ENCODE measurements at regions not wholly inside any gene's neighbourhood (a gene's known extent, or its start where the extent isn't known, plus 50 kb on each side); places are given as distances from the start of the nearest gene placed in this dataset.

DNA sequence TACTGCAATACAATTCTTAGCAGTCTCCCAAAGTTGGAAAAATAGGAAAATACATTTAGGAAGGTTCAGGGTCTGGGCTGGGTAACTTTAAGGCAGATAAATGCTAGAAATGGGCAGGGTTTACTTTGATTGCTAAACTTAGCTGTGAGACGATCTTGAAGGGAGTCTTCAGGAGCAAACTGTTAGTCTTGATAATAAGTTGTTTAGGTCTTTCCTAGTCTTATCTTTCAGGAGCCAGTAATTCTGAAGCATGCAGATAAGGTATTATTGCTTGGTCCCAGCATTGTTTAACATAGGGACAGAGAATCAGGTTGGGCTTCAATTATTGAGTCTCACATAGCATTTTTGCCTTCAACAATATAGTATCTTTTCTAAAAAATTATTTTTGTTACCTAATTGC, 262.4 kb upstream of the MIR17HG start:
- no peaks in the 10 kb centered on the region for H3K27me3 ChIP-seq
- no peak for ATAC-seq
- no peak for TF ChIP-seq POLR2A (IDR thresholded peaks at IDR 0.05)
- TF ChIP-seq, protein P1, sequence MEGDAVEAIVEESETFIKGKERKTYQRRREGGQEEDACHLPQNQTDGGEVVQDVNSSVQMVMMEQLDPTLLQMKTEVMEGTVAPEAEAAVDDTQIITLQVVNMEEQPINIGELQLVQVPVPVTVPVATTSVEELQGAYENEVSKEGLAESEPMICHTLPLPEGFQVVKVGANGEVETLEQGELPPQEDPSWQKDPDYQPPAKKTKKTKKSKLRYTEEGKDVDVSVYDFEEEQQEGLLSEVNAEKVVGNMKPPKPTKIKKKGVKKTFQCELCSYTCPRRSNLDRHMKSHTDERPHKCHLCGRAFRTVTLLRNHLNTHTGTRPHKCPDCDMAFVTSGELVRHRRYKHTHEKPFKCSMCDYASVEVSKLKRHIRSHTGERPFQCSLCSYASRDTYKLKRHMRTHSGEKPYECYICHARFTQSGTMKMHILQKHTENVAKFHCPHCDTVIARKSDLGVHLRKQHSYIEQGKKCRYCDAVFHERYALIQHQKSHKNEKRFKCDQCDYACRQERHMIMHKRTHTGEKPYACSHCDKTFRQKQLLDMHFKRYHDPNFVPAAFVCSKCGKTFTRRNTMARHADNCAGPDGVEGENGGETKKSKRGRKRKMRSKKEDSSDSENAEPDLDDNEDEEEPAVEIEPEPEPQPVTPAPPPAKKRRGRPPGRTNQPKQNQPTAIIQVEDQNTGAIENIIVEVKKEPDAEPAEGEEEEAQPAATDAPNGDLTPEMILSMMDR (IDR thresholded peaks at IDR 0.05): no peak
- intact Hi-C loops (cut with DNase I): no loop called here
- no peak for DNase-seq
- no peak overlapping the region for H3K4me3 ChIP-seq
- WGBS (ENCODE audit: insufficient coverage, low coverage, low lambda C conversion rate, missing lambda C conversion rate): 36% methylated on average over 1 of the region's 1 CpG
- H3K36me3 ChIP-seq: no peaks in the 10 kb centered on the region
- no peaks in the 10 kb centered on the region for H3K9me3 ChIP-seq
- no peaks in the 10 kb centered on the region for H3K4me1 ChIP-seq
- no peak overlapping the region for H3K27ac ChIP-seq

DNA sequence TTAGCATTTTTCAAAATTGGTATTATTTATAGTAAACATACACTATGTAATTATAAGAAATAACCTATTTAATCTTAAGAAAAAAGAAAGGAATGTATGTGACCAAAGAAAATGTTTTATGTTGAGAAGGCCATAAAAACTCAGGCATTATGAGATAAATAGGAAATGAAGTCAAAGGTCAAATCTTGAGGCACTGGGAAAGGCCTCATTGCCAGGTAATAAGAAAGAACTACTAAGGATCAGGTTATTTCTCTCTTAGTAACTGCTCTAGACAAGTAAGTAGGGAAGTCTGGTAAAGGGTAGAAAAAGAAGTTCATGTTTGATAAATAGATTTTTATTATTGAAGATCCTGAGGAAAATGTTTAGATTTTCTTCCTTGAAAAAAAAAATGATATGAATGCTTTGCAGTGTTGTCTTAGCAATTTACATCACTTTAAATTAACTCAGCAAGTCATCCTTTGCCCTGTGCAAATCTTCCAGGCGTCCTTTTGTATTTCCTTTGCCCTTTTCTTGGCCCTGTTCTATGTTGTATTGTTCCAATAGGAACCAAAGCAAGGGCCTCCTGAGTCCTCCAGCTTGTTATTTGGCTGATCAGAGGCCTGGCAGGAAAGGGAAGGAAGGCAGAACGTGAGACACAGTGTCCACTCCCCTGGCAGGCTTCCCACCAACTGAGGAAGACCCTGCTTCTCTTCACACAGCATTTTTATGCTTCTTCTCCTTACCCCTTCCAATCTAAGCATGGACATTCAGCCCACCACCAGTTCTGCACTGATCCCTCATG, 260.4 kb upstream of the MIR17HG start:
- no peaks in the 10 kb centered on the region for H3K9me3 ChIP-seq
- no peak overlapping the region for H3K27ac ChIP-seq
- no peaks in the 10 kb centered on the region for H3K27me3 ChIP-seq
- TF ChIP-seq, protein P1 (IDR thresholded peaks at IDR 0.05): no peak
- no peak for TF ChIP-seq POLR2A (IDR thresholded peaks at IDR 0.05)
- DNase-seq (no peak), ATAC-seq (no peak)
- H3K36me3 ChIP-seq: no peaks in the 10 kb centered on the region
- intact Hi-C loops (cut with DNase I): no loop called here
- WGBS (ENCODE audit: insufficient coverage, low coverage, low lambda C conversion rate, missing lambda C conversion rate): 25% methylated on average over 2 of the region's 2 CpGs
- no peaks in the 10 kb centered on the region for H3K4me1 ChIP-seq
- H3K4me3 ChIP-seq: no peak overlapping the region

DNA sequence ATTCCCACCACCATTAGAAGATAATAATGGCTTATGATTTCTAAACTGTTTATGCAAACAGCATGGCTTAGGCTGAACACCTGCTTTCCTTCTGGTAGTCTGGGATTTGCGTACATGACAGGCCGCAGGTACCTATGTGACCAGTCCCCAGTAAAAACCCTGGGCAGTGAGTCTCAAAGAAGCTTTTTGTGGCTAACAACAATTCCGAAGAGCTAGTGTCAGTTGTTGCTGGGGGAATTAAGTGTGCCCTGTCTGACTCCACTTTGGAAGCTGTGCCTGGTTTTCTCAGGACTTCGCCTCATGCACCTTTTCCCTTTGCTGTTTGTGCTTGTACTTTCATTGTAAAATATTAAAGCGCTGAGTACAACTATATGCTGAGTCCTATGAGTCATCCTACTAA, 250.2 kb upstream of the MIR17HG start:
- no peak for ATAC-seq
- H3K9me3 ChIP-seq: no peaks in the 10 kb centered on the region
- TF ChIP-seq, protein P1 (IDR thresholded peaks at IDR 0.05): no peak
- no peak for TF ChIP-seq POLR2A (IDR thresholded peaks at IDR 0.05)
- no peak for DNase-seq
- intact Hi-C loops (cut with DNase I): no loop called here
- no peaks in the 10 kb centered on the region for H3K27me3 ChIP-seq
- H3K4me3 ChIP-seq: no peak overlapping the region
- no peaks in the 10 kb centered on the region for H3K4me1 ChIP-seq
- no peaks in the 10 kb centered on the region for H3K36me3 ChIP-seq
- H3K27ac ChIP-seq: no peak overlapping the region
- WGBS (ENCODE audit: insufficient coverage, low coverage, low lambda C conversion rate, missing lambda C conversion rate): 60% methylated on average over 4 of the region's 5 CpGs

DNA sequence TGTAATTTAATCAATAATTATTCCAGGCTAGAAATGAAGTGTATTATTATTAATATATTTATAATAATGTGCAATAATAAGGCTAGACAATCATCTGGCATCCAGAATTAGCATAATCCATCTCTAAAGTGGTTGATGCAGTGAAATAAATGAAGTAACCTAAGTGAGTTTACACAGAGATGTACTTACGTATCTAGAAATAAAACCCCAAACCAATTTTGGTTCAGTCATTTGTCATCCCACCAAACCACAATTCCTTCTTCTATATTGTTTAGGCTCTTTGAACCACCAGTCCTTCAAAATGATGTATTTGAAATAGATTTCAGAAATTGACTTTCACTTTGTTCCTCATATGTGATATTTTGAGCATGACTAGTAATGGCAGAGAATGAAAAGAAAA, 247.6 kb upstream of the MIR17HG start:
- TF ChIP-seq, protein P1 (IDR thresholded peaks at IDR 0.05): no peak
- TF ChIP-seq POLR2A (IDR thresholded peaks at IDR 0.05): no peak
- ATAC-seq (no peak), DNase-seq (no peak)
- Histone ChIP-seq H3K4me3 (no peak overlapping the region), H3K27ac (no peak overlapping the region), H3K9me3 (no peaks in the 10 kb centered on the region), H3K4me1 (no peaks in the 10 kb centered on the region), H3K27me3 (no peaks in the 10 kb centered on the region), H3K36me3 (no peaks in the 10 kb centered on the region)
- intact Hi-C loops (cut with DNase I): no loop called here
- 63% methylated on average over 1 of the region's 1 CpG for WGBS (ENCODE audit: insufficient coverage, low coverage, low lambda C conversion rate, missing lambda C conversion rate)

DNA sequence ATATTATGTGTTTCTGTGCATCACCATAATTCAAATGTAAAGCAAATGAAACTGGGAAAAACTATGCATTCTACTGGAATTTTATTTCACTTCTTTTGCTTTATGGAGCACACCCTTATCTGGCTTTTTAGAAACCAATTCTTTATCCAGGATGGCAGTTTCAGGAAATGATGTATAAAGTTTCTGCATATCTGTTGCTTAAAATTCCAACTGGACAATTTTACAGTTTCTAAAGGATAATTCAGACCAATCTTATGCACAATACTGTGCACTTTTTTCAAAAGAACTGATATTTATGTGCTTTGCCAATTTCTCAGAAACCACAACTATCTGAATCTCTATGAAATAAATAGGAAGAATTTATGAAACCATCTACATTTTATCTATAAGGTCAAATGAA, 246.5 kb upstream of the MIR17HG start:
- H3K9me3 ChIP-seq: no peaks in the 10 kb centered on the region
- H3K27ac ChIP-seq: no peak overlapping the region
- intact Hi-C loops (cut with DNase I): no loop called here
- no peaks in the 10 kb centered on the region for H3K36me3 ChIP-seq
- no peaks in the 10 kb centered on the region for H3K4me1 ChIP-seq
- no peaks in the 10 kb centered on the region for H3K27me3 ChIP-seq
- no peak overlapping the region for H3K4me3 ChIP-seq
- DNase-seq: no peak
- no peak for ATAC-seq
- TF ChIP-seq, protein P1 (IDR thresholded peaks at IDR 0.05): no peak
- TF ChIP-seq POLR2A (IDR thresholded peaks at IDR 0.05): no peak
